Activated CD4-positive, alpha-beta memory T cell treated with anti-CD3 and anti-CD28 coated beads, Interleukin-2, amount 10 ng/mL, durations not matched to agents 7 days and 5 days (primary cell): ENCODE measurements at regions not wholly inside any gene's neighbourhood (a gene's known extent, or its start where the extent isn't known, plus 50 kb on each side); places are given as distances from the start of the nearest gene placed in this dataset.
"Not testable (repeated sequence)": the region's sequence is repeated elsewhere in the genome, so short reads cannot be mapped to it uniquely, and the experiment has no call there.

Source experiments
- CTCF ChIA-PET: fragments of 350-600 bp; sonication (Branson Sonifier 250); formaldehyde crosslinking; loops from one replicate; lab custom pipeline; 2021; ENCODE audit warnings: antibody characterized with exemption, inconsistent platforms; lab: Charles Lee
- POLR2A ChIA-PET: fragments of 350-600 bp; sonication (Branson Sonifier 250); formaldehyde crosslinking; loops from one replicate; lab custom pipeline; 2021; ENCODE audit warnings: antibody characterized with exemption; lab: Charles Lee
- DNase-seq: peaks from one replicate; pipeline ENCODE4 v3.0.0-alpha.2; 2020
- H3K27ac Mint-ChIP-seq: one replicate; pipeline ENCODE4 v1.8.0; 2021; ENCODE audit warnings: mild to moderate bottlenecking, mixed read lengths
- H3K27me3 Mint-ChIP-seq: one replicate; pipeline ENCODE4 v1.8.0; 2021; ENCODE audit warnings: mixed read lengths
- H3K36me3 Mint-ChIP-seq: one replicate; pipeline ENCODE4 v1.8.0; 2021; ENCODE audit warnings: low read depth, mixed read lengths
- H3K4me1 Mint-ChIP-seq: one replicate; pipeline ENCODE4 v1.8.0; 2021; ENCODE audit warnings: mixed read lengths
- H3K4me3 Mint-ChIP-seq: one replicate; pipeline ENCODE4 v1.8.0; 2021; ENCODE audit warnings: mild to moderate bottlenecking, mixed read lengths
- H3K9me3 Mint-ChIP-seq: one replicate; pipeline ENCODE4 v1.8.0; 2021; ENCODE audit warnings: mixed read lengths

DNA sequence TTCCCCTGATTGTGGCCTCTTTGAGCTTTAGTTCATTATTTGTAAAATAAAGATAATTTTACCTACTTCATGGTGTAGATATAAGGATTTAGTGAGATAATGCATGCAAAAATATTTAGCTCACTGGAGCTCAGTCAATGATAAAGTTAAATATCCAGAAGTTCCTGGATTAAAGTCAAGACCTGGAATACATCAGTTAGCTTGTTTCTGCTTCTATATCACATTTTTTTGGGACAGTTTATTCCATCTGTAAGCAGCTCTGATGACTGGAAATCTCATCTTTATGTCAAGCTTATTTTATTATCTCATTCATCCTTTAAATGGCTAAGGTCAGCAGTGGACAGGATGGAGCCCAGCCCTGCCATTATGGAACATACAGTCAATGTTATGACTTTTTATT, 152.0 kb downstream of the EVA1A start:
- POLR2A ChIA-PET = no interaction called here
- DNase-seq = no peak
- H3K4me3 Mint-ChIP-seq = no peak overlapping the region
- H3K36me3 Mint-ChIP-seq = no peaks in the 10 kb centered on the region
- no peak overlapping the region for H3K27ac Mint-ChIP-seq
- CTCF ChIA-PET = interaction anchor here (0.6 kb wide), 1 partner anchor 1093 kb away, joined by 3 read pairs; no protein-coding TSS in a partner anchor
- H3K27me3 Mint-ChIP-seq = peaks cover 19% of the 10 kb centered on the region
- no peaks in the 10 kb centered on the region for H3K4me1 Mint-ChIP-seq
- no peaks in the 10 kb centered on the region for H3K9me3 Mint-ChIP-seq

DNA sequence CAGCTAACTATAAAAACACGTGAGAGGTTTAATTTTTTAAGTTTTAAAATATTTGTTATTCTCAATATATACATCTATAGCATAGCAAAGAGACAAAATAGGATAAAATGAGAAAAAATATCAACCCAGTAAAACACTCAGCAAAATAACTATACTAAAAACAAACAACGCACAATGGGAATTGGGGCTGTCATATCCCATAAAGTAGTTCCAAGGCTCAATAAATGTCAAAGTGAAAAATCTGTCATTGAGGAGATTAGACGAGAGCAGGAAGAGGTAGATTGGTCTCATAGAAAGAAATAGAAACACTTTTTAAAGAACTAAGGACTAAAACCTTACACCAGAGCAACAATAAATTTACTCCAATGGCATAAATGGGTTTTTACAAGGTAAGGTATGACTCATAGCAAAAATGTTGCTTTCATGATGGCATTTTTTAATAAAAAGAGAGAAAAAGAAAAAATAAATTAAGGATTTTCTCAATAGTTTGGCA, 153.7 kb downstream of the EVA1A start:
- ChIA-PET CTCF (no interaction called here), POLR2A (no interaction called here)
- Mint-ChIP-seq H3K27me3 (peaks cover 15% of the 10 kb centered on the region), H3K4me3 (no peak overlapping the region), H3K4me1 (no peaks in the 10 kb centered on the region), H3K9me3 (no peaks in the 10 kb centered on the region), H3K36me3 (no peaks in the 10 kb centered on the region), H3K27ac (no peak overlapping the region)
- no peak for DNase-seq

DNA sequence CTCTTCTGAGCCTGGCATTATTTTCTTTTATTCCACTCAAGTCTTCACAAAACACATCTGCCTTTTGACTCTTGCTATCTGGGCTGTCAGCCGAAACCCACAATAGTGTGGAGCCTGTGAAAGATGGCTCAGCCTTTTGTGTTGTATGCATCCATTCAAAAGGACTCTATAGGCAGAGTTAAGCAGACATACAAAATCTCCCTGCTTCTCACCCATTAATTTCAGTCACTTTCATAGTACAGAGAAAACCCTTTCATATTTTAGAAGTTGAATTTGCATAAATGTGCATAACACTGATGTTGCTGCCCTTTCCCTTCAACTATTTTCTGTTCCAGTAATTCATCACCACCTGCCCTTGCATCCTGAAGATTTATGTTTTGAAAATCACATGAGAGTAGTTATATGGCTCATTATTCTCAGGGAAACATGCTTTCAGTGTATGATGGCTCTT, 154.6 kb downstream of the EVA1A start:
- Mint-ChIP-seq H3K36me3 (no peaks in the 10 kb centered on the region), H3K9me3 (no peaks in the 10 kb centered on the region), H3K4me3 (no peak overlapping the region), H3K27ac (no peak overlapping the region), H3K4me1 (no peaks in the 10 kb centered on the region), H3K27me3 (peaks cover 17% of the 10 kb centered on the region)
- DNase-seq = no peak
- CTCF ChIA-PET = no interaction called here
- POLR2A ChIA-PET = no interaction called here

DNA sequence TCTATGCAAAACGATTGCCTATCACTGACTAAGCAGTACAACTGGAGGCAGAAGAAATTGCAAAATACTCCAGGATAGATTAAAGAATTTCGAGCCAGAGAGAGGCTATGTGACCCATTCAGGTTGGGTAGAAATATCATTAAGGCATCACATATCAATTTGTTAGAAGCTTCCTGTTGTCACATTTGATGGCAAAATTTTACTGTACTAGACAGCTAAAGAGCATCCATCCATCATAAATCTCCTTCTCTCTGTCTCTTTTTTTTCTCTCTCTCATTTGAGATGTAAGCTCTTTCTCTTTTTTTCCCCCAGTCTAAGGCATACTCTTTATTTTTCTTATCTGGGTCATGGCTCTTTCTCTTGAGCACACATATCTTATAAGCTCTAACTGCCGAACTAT, 155.7 kb downstream of the EVA1A start:
- Mint-ChIP-seq H3K27ac (no peak overlapping the region), H3K4me1 (no peaks in the 10 kb centered on the region), H3K36me3 (no peaks in the 10 kb centered on the region), H3K9me3 (no peaks in the 10 kb centered on the region), H3K4me3 (no peak overlapping the region), H3K27me3 (peaks cover 13% of the 10 kb centered on the region)
- ChIA-PET CTCF (interaction anchor here (1.3 kb wide), 1 partner anchor 41 kb away, joined by 3 read pairs; no protein-coding TSS in a partner anchor), POLR2A (no interaction called here)
- DNase-seq = no peak

DNA sequence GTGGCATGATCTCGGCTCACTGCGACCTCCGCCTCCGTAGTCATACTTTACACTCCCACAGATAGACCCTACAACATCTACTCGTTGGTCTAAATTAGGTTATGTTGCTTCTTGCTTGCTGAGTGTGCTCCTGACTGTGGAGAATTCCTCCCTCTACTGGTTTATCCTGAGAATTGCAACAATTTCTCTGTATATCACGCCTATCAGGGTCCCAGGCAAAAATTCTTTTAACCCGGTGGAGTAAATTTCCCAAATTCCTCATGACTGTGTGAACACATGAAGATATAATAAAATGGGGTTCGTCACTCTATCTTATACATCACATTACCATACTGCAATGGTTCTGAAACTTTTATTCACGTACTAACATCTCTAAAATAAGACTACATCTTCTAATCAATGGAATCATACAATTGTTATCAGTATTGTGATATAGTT, 156.7 kb downstream of the EVA1A start:
- Mint-ChIP-seq H3K4me1 (no peaks in the 10 kb centered on the region), H3K4me3 (no peak overlapping the region), H3K9me3 (no peaks in the 10 kb centered on the region), H3K27ac (no peak overlapping the region), H3K36me3 (no peaks in the 10 kb centered on the region), H3K27me3 (peaks cover 15% of the 10 kb centered on the region)
- CTCF ChIA-PET = interaction anchor here (1.3 kb wide), 1 partner anchor 40 kb away, joined by 3 read pairs; no protein-coding TSS in a partner anchor
- DNase-seq = no peak
- POLR2A ChIA-PET = no interaction called here

DNA sequence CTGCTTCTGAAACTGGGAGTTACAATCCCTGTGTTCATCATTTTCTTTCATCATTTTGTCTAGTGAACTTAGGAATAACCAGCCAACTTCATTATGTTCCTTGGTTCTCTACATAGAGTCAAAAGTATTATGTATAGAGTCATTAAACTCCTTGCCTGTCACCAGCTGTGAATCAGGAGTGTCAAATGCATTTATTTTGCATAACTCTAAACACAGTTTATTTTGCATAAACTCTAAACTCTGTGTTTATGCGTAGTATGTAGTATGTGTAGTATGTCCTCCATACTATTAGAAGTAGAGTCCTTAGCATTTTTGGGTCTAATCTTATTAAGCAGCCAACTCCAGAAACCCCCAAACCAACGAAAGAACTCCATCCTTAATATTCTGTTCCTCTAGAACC, 164.4 kb downstream of the EVA1A start:
- no peaks in the 10 kb centered on the region for H3K9me3 Mint-ChIP-seq
- peaks cover 9% of the 10 kb centered on the region for H3K27me3 Mint-ChIP-seq
- H3K4me3 Mint-ChIP-seq = no peak overlapping the region
- no peaks in the 10 kb centered on the region for H3K4me1 Mint-ChIP-seq
- ChIA-PET CTCF (no interaction called here), POLR2A (no interaction called here)
- no peaks in the 10 kb centered on the region for H3K36me3 Mint-ChIP-seq
- H3K27ac Mint-ChIP-seq = no peak overlapping the region
- DNase-seq = no peak

DNA sequence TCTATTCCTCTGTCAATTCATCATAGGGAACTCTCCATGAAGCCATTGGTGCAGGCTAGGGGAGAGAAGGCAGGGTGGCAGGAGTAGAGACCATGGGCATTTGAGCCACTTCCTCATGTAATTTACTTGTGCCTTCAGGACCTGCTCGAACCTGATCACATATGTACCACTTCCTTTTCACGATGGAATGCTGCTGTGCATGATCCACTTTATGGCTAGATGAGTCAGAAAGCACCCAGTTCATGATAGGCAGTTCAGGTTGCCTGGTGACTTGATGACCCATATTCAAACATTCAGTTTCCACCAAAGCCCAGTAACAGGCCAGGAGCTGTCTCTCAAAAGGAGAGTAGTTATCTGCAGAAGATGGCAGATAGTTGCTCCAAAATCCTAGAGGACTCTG, 166.0 kb downstream of the EVA1A start:
- H3K4me3 Mint-ChIP-seq, H3K36me3 Mint-ChIP-seq, H3K27me3 Mint-ChIP-seq, H3K27ac Mint-ChIP-seq, CTCF ChIA-PET, H3K9me3 Mint-ChIP-seq, H3K4me1 Mint-ChIP-seq, DNase-seq, POLR2A ChIA-PET: not testable (repeated sequence)

DNA sequence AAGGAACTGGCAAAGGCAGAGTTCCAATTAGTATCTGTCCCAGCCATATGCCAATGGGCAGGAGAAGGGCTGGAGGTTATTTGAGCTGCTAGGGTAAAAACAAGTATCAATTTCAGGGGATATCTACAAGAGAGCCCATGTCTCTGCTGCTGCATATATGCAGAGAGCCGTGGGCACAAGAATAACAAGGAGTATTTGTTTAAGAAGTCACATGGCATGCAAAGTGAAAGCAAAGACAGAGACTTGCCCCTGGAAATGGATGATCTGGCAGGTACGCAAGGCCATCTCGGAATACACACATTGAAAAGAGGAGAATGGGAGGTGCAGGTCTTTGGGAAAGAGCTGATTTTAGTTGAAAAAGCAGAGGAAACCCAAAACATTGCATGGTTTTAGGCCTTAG, 170.6 kb downstream of the EVA1A start:
- no peak overlapping the region for H3K27ac Mint-ChIP-seq
- H3K27me3 Mint-ChIP-seq = peaks cover 3% of the 10 kb centered on the region
- POLR2A ChIA-PET = no interaction called here
- H3K36me3 Mint-ChIP-seq = no peaks in the 10 kb centered on the region
- H3K9me3 Mint-ChIP-seq = no peaks in the 10 kb centered on the region
- no peaks in the 10 kb centered on the region for H3K4me1 Mint-ChIP-seq
- DNase-seq = no peak
- H3K4me3 Mint-ChIP-seq = no peak overlapping the region
- CTCF ChIA-PET = no interaction called here

DNA sequence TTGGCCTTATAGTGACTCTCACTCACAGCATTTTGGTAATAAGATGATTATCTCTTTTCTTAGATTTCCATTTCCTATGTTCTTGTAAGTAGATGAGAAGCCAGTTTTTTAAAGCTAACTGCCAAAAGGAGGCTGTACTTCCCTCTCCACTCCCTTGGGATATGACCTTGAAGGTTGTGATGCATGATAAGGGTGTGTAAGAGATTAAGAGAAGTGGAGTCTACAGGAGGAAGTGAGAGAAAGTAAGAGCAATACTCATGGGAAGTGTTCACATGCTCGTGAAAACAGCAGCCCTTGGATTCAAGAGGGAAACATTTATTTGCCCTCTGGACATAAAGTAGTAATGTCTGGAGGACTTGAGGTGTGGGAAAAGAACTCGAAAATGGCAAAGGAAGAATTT, 171.5 kb downstream of the EVA1A start:
- CTCF ChIA-PET = interaction anchor here (0.7 kb wide), 1 partner anchor 217 kb away, joined by 3 read pairs; no protein-coding TSS in a partner anchor
- no peak overlapping the region for H3K27ac Mint-ChIP-seq
- H3K9me3 Mint-ChIP-seq = no peaks in the 10 kb centered on the region
- DNase-seq = no peak
- no peaks in the 10 kb centered on the region for H3K4me1 Mint-ChIP-seq
- H3K27me3 Mint-ChIP-seq = peaks cover 3% of the 10 kb centered on the region
- no peak overlapping the region for H3K4me3 Mint-ChIP-seq
- H3K36me3 Mint-ChIP-seq = no peaks in the 10 kb centered on the region
- POLR2A ChIA-PET = no interaction called here

DNA sequence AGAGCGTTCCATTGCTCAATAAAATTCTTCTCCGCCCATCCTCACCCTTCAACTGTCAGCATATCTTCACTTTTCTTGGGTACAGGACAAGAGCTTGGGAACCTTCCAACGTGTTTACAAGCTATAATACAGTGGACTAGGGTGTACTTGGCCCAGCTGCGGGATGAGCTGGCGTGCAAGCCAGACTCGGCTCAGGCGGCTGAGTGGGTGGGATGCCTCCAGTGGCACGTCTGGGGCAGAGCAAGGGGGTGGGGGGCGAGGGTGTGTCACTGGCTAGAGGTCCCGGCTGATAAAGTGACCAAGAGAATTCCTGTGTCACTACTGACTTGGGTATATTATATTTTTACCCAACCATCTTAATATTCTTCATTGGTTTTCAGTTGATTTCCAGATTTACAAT, 179.7 kb downstream of the EVA1A start:
- Mint-ChIP-seq H3K4me3 (no peak overlapping the region), H3K9me3 (no peaks in the 10 kb centered on the region), H3K27me3 (no peaks in the 10 kb centered on the region), H3K27ac (no peak overlapping the region), H3K36me3 (no peaks in the 10 kb centered on the region), H3K4me1 (no peaks in the 10 kb centered on the region)
- no peak for DNase-seq
- ChIA-PET CTCF (no interaction called here), POLR2A (no interaction called here)

DNA sequence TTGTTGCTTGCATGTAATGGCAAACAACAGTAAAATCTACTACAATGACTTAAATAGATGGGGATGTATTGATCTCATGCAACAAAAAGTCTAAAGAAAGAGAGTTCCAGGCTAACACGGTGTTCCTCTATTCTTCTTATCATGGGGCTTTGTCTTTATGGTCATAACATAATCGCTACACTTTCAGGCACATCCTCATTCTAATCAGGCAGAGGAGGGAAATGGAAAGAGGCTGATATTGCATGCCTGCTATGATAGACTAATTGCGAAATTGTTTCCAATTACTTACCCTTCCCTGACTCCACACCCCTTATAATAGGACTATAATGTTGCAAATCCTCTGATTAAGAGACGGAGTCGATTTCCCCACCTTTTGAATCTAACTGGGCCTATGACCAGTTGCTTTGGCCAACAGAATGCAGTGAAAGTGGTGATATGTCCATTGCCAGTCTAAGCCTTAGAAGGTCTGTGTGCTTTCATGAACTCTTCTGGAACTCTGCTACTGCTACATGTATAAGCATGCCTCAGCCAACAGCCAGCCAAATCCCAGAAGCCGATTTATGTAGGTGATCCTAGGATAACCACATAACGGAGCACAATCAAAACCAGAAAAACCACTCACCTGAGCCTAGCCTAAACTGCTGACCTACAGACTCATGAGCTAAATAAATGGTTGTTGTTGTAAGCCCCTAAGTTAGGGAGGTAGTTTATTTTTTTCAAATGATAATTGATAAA, 180.3 kb upstream of the TACR1 start:
- Mint-ChIP-seq H3K36me3 (no peaks in the 10 kb centered on the region), H3K4me3 (no peak overlapping the region), H3K27me3 (no peaks in the 10 kb centered on the region), H3K9me3 (no peaks in the 10 kb centered on the region), H3K4me1 (no peaks in the 10 kb centered on the region), H3K27ac (no peak overlapping the region)
- no peak for DNase-seq
- POLR2A ChIA-PET = no interaction called here
- CTCF ChIA-PET = no interaction called here

DNA sequence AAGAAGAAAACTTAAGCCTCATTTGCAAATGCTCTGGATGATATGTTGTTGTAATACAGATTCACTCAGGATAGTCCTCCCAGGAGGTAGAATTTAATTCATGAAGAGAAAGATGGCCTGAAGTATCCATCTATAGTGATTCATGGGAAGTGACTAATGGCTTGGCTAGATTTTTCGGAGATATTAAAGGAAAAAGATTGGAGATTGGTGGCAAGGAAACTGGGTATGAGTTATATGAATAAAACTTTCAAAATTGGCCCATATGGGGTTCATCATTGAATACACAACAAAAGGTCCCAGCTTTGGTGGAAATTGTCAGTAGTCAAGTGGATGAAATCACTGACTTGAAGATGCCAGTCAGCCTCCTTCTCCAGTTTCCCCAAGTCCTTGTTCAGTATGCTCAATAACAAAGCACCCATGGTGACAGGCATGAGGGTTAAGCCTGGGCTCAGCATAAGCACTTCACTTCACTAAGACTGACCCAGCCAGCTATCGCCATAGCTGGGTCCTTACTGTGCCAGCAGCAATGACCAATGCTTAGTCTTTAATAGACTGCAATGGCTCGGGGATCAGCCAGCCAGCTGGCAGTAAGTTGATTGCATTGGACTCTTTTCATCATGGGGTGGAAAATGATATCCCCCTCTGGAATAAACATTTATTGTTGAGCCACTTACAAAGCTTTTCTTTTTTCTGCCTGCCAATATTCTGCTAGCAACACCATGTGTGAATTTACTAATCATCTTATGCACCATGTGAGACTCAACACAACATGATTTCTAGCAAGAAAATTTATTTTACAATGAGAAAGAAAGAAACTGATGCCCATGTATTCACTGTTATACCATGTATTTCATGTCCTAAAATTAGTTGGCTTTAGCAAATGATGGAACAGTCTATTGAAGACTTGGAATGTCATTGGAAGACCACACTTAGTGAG, 176.6 kb upstream of the TACR1 start:
- no peaks in the 10 kb centered on the region for H3K36me3 Mint-ChIP-seq
- no peak overlapping the region for H3K27ac Mint-ChIP-seq
- DNase-seq = no peak
- no peaks in the 10 kb centered on the region for H3K27me3 Mint-ChIP-seq
- no peak overlapping the region for H3K4me3 Mint-ChIP-seq
- no peaks in the 10 kb centered on the region for H3K9me3 Mint-ChIP-seq
- ChIA-PET POLR2A (no interaction called here), CTCF (no interaction called here)
- no peaks in the 10 kb centered on the region for H3K4me1 Mint-ChIP-seq

DNA sequence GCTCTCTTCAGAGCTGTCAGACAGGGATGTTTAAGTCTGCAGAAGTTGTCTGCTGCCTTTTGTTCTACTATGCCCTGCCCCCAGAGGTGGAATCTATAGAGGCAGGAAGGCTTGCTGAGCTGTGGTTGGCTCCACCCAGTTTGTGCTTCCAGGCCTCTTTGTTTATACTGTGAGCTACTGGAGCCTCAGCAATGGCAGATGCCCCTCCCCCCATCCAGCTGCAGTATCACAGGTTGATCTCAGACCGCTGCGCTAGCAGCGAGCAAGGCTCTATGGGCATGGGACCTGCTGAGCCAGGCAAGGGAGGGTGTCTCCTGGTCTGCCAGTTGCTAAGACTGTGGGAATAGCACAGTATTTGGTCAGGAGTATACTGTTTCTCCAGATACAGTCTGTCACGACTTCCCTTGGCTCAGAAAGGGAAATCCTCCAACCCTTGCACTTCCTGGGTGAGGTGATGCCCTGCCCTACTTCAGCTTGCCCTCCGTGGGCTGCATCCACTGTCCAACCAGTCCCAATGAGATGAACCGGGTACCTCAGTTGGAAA, 175.2 kb upstream of the TACR1 start:
- H3K4me1 Mint-ChIP-seq, H3K9me3 Mint-ChIP-seq, H3K27ac Mint-ChIP-seq, H3K36me3 Mint-ChIP-seq, H3K27me3 Mint-ChIP-seq, DNase-seq, H3K4me3 Mint-ChIP-seq, POLR2A ChIA-PET, CTCF ChIA-PET: not testable (repeated sequence)
